ENCODE measurements at regions not wholly inside any gene's neighbourhood (a gene's known extent, or its start where the extent isn't known, plus 50 kb on each side); places are given as distances from the start of the nearest gene placed in this dataset.

- TF ChIP-seq, protein P1, sequence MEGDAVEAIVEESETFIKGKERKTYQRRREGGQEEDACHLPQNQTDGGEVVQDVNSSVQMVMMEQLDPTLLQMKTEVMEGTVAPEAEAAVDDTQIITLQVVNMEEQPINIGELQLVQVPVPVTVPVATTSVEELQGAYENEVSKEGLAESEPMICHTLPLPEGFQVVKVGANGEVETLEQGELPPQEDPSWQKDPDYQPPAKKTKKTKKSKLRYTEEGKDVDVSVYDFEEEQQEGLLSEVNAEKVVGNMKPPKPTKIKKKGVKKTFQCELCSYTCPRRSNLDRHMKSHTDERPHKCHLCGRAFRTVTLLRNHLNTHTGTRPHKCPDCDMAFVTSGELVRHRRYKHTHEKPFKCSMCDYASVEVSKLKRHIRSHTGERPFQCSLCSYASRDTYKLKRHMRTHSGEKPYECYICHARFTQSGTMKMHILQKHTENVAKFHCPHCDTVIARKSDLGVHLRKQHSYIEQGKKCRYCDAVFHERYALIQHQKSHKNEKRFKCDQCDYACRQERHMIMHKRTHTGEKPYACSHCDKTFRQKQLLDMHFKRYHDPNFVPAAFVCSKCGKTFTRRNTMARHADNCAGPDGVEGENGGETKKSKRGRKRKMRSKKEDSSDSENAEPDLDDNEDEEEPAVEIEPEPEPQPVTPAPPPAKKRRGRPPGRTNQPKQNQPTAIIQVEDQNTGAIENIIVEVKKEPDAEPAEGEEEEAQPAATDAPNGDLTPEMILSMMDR (IDR thresholded peaks at IDR 0.05): no peak
- TF ChIP-seq POLR2A (IDR thresholded peaks at IDR 0.05): no peak
Measured at GRCh38 chr2:139790136-139790535, 1009.9 kb upstream of the NXPH2 start.

Measured in testis (tissue), 2 donors.